Neural progenitor cell (in vitro differentiated cells): ENCODE measurements at regions not wholly inside any gene's neighbourhood (a gene's known extent, or its start where the extent isn't known, plus 50 kb on each side); places are given as distances from the start of the nearest gene placed in this dataset.

Experiments
- EZH2phosphoT487 ChIP-seq: fragments of 200-600 bp; sonication (generic); IDR thresholded peaks from 2 replicates; pipeline ENCODE4 v1.6.1; 2017; ENCODE audit warnings: antibody characterized with exemption
- TF ChIP-seq, protein P1 (sequence below): fragments of 200-600 bp; sonication (generic); IDR thresholded peaks from 2 replicates; pipeline ENCODE4 v1.5.1; 2017; ENCODE audit warnings: antibody characterized with exemption, mild to moderate bottlenecking

DNA sequence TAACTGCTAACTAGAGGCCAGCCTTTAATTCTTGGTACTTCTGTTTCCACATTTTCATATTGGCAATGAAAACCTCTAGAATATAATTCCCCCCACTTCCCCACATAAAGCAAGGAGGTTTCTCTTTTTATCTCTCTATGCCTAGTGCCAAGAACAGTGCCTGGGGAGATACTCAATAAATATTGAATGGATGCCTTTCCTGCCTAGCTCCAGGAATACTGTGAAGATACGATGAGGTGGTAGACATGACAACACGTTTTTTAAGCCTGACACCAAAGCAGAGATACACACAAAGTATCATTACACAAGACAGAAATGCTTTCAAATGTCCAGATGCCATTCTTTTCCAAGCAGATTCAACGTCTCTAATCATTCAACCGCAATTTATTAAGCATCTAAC is 535.5 kb downstream of the XIRP2 start:
- TF ChIP-seq EZH2phosphoT487: no peak
- TF ChIP-seq, protein P1, sequence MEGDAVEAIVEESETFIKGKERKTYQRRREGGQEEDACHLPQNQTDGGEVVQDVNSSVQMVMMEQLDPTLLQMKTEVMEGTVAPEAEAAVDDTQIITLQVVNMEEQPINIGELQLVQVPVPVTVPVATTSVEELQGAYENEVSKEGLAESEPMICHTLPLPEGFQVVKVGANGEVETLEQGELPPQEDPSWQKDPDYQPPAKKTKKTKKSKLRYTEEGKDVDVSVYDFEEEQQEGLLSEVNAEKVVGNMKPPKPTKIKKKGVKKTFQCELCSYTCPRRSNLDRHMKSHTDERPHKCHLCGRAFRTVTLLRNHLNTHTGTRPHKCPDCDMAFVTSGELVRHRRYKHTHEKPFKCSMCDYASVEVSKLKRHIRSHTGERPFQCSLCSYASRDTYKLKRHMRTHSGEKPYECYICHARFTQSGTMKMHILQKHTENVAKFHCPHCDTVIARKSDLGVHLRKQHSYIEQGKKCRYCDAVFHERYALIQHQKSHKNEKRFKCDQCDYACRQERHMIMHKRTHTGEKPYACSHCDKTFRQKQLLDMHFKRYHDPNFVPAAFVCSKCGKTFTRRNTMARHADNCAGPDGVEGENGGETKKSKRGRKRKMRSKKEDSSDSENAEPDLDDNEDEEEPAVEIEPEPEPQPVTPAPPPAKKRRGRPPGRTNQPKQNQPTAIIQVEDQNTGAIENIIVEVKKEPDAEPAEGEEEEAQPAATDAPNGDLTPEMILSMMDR: no peak
